ENCODE measurements at regions not wholly inside any gene's neighbourhood (a gene's known extent, or its start where the extent isn't known, plus 50 kb on each side); places are given as distances from the start of the nearest gene placed in this dataset.

DNA sequence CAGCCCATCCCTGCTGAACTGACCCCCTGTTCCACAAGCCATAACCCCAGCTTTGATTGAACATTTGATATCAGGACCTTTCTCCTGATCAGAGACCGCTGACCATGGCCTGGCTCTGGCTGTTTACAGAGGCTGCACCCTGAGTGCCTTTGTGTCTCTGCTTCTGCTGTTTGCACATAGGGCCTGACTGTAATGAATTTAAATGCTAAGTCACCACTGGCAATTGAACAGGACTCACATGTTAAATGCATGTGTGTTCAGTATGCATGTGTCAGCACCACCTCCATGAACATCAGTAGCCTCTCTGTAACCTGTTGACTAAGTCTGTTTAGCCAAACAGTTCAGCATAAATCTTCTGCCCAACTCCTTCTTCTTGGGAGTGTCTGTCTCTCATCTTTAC lies 690.3 kb downstream of the TMEM121 start:
- Histone ChIP-seq H3K36me3 (no peaks in the 10 kb centered on the region), H3K27me3 (peaks cover 0 to 2% (median 1%) of the 10 kb centered on the region in 4 donors), H3K4me1 (no peaks in the 10 kb centered on the region), H3K27ac (no peak overlapping the region), H3K9me3 (no peaks in the 10 kb centered on the region), H3K4me3 (no peak overlapping the region)
- FAIRE-seq (no peak), DNase-seq (no peak), ATAC-seq (no peak)
- 65 to 75% methylated on average over 1 of the region's 1 CpG for WGBS, 2 donors
- intact Hi-C loops (cut with DNase I) = no loop called here
- TF ChIP-seq, protein P1, sequence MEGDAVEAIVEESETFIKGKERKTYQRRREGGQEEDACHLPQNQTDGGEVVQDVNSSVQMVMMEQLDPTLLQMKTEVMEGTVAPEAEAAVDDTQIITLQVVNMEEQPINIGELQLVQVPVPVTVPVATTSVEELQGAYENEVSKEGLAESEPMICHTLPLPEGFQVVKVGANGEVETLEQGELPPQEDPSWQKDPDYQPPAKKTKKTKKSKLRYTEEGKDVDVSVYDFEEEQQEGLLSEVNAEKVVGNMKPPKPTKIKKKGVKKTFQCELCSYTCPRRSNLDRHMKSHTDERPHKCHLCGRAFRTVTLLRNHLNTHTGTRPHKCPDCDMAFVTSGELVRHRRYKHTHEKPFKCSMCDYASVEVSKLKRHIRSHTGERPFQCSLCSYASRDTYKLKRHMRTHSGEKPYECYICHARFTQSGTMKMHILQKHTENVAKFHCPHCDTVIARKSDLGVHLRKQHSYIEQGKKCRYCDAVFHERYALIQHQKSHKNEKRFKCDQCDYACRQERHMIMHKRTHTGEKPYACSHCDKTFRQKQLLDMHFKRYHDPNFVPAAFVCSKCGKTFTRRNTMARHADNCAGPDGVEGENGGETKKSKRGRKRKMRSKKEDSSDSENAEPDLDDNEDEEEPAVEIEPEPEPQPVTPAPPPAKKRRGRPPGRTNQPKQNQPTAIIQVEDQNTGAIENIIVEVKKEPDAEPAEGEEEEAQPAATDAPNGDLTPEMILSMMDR (IDR thresholded peaks at IDR 0.05) = no peak

DNA sequence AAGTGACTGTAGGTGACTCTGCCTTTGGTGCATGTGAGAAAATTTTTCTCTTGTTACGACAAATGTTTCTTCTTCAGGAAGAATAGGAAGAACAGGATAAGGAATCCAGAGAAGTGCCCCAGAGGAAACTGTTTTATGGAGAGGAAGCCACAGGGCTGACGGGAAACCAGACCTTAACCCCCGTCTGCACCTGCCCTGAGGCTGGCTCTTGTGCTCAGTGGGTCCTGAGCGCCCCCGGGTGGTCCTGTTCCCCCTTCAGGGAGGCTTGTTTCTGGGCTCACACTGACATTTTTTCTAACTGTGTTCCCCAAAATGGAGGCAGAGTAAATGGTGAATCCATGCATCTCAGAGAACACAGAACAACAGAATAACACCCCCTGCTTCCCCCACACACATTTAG lies 691.8 kb downstream of the TMEM121 start:
- no peak for FAIRE-seq
- intact Hi-C loops (cut with DNase I) = no loop called here
- TF ChIP-seq, protein P1 (IDR thresholded peaks at IDR 0.05) = no peak
- 27 to 31% methylated on average over 5 of the region's 5 CpGs for WGBS, 2 donors
- H3K36me3 ChIP-seq = no peaks in the 10 kb centered on the region
- ATAC-seq = no peak
- H3K27ac ChIP-seq = no peak overlapping the region
- H3K4me3 ChIP-seq = no peak overlapping the region
- no peaks in the 10 kb centered on the region for H3K9me3 ChIP-seq
- peaks cover 0 to 12% (median 0%) of the 10 kb centered on the region in 4 donors for H3K27me3 ChIP-seq
- no peaks in the 10 kb centered on the region for H3K4me1 ChIP-seq
- no peak for DNase-seq

DNA sequence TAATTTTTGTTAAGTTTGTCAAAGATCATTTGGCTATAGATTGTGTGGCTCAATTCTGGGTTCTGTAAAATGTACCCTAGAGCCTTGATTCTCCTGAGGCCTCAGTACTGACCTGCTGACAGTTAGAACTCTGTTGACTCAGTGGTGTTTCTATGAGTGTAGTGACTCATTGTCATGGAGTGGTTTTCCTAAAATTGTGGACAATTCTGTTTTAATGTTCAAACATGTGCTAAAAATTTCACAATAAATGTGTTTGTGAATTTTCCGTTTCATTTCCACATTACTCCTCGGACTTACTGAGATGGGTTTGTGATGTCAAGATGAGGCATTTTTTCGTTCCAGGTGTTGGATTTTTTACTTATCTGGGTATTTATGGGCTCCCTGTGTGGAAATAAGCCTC lies 695.9 kb downstream of the TMEM121 start:
- Histone ChIP-seq H3K4me1 (no peaks in the 10 kb centered on the region), H3K27me3 (peaks cover 0 to 12% (median 0%) of the 10 kb centered on the region in 4 donors), H3K36me3 (no peaks in the 10 kb centered on the region), H3K4me3 (no peak overlapping the region), H3K9me3 (no peaks in the 10 kb centered on the region), H3K27ac (no peak overlapping the region)
- TF ChIP-seq, protein P1 (IDR thresholded peaks at IDR 0.05) = no peak
- no peak for ATAC-seq
- intact Hi-C loops (cut with DNase I) = no loop called here
- FAIRE-seq = no peak
- WGBS, 2 donors = 58 to 59% methylated on average over 3 of the region's 3 CpGs
- no peak for DNase-seq

DNA sequence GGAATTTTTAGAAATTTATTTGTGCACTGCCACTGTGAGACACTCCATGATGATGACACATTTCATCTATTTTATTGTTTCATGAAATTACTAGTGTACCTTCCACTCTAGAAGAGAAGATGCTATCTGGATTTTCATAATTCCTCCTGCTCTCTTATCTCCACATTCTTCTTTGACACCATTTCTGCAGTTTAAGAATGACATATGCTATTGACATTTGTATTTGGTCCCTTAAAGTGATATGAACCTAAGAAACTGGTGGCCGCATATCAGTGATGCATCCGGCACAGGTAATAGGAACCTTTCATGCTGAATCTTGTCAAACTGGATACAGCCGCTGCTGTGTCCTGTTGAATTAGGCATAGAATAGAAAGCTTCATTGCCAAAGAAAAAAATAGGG lies 696.3 kb downstream of the TMEM121 start:
- no peak for DNase-seq
- intact Hi-C loops (cut with DNase I) = no loop called here
- Histone ChIP-seq H3K4me1 (no peaks in the 10 kb centered on the region), H3K36me3 (no peaks in the 10 kb centered on the region), H3K27me3 (peaks cover 0 to 12% (median 0%) of the 10 kb centered on the region in 4 donors), H3K4me3 (no peak overlapping the region), H3K9me3 (no peaks in the 10 kb centered on the region), H3K27ac (no peak overlapping the region)
- WGBS, 2 donors = 84 to 85% methylated on average over 3 of the region's 3 CpGs
- FAIRE-seq = no peak
- TF ChIP-seq, protein P1 (IDR thresholded peaks at IDR 0.05) = no peak
- no peak for ATAC-seq

GRCh38 chr14:106227793-106228192 lies 701.4 kb downstream of the TMEM121 start:
- intact Hi-C loops (cut with DNase I) = no loop called here
- WGBS, 2 donors = 51 to 57% methylated on average over 10 of the region's 10 CpGs
- H3K4me3 ChIP-seq = no peak overlapping the region
- H3K4me1 ChIP-seq = no peaks in the 10 kb centered on the region
- H3K27ac ChIP-seq = no peak overlapping the region
- ATAC-seq (no peak), DNase-seq (no peak), FAIRE-seq (no peak)
- TF ChIP-seq, protein P1 (IDR thresholded peaks at IDR 0.05) = no peak
- no peaks in the 10 kb centered on the region for H3K9me3 ChIP-seq
- H3K36me3 ChIP-seq = no peaks in the 10 kb centered on the region
- peaks cover 0 to 2% (median 0%) of the 10 kb centered on the region in 4 donors for H3K27me3 ChIP-seq
